Activated CD4-positive, alpha-beta T cell treated with anti-CD3 and anti-CD28 coated beads for 1 hour (primary cell): ENCODE measurements at regions not wholly inside any gene's neighbourhood (a gene's known extent, or its start where the extent isn't known, plus 50 kb on each side); places are given as distances from the start of the nearest gene placed in this dataset.
"Not testable (repeated sequence)": the region's sequence is repeated elsewhere in the genome, so short reads cannot be mapped to it uniquely, and the experiment has no call there.

ENCODE experiments used
- DNase-seq: peaks from one replicate; pipeline ENCODE4 v3.0.0-alpha.2; 2020

GRCh38 chr4:74505355-74505978, 60.5 kb downstream of the AREG start:
- DNase-seq = not testable (repeated sequence)

DNA sequence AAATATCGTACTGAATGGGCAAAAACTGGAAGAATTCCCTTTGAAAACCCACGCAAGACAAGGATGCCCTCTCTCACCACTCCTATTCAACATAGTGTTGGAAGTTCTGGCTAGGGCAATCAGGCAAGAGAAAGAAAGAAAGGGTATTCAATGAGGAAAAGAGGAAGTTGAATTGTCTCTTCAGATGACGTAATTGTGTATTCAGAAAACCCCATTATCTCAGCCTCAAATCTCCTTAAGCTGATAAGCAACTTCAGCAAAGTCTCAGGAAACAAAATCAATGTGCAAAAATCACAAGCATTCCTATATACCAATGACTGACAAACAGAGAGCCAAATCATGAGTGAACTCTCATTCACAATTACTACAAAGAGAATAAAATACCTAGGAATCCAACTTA, 64.4 kb downstream of the AREG start:
- DNase-seq = not testable (repeated sequence)

DNA sequence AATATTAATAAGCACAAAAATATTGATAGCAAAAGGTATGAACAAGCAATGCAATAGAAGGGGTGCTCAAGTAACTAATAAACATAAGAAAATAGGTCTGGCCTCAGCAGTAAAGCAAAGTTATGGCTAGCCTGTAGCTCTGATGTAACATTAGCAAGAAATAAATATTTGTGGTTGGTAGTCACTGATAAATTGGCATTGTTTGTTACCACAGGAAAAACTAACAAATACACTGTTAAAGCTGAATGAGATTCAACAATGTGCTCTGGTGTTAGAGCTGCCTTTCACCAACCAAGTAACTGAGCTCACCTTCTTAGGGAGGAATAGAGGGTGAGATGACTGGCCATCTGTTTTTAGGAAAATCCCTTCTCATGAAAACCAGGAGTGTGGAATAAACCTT, 71.4 kb downstream of the AREG start:
- DNase-seq = no peak

GRCh38 chr4:74517996-74518395, 73.1 kb downstream of the AREG start:
- DNase-seq = no peak

GRCh38 chr4:74522251-74522991, 77.5 kb downstream of the AREG start:
- DNase-seq = no peak

GRCh38 chr4:74523096-74523495, 78.2 kb downstream of the AREG start:
- no peak for DNase-seq

DNA sequence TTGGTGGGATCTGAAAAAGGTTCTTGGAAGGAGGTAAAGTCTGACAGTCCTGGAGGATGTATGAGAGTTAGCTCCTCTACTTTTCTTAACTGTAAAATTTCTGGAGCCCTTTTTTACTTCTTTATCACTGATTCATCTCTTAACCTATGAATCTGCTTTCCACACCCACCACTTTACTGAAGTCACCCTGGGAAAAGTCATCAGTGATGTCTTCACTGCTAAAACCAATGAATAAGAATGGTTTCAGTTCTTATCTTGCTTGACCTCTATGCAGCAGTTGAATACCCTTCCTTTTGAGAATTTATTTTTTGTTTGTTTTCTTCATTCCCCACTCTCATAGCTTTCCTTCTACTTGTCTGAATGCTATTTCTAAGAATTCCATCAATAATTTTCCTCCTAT, 80.0 kb downstream of the AREG start:
- no peak for DNase-seq

GRCh38 chr4:74527049-74527448, 82.1 kb downstream of the AREG start:
- DNase-seq = no peak

GRCh38 chr4:74528178-74528577, 83.2 kb downstream of the AREG start:
- DNase-seq = no peak

GRCh38 chr4:74529284-74530041, 84.5 kb downstream of the AREG start:
- DNase-seq = no peak

GRCh38 chr4:74531963-74532794, 87.2 kb downstream of the AREG start:
- no peak for DNase-seq

DNA sequence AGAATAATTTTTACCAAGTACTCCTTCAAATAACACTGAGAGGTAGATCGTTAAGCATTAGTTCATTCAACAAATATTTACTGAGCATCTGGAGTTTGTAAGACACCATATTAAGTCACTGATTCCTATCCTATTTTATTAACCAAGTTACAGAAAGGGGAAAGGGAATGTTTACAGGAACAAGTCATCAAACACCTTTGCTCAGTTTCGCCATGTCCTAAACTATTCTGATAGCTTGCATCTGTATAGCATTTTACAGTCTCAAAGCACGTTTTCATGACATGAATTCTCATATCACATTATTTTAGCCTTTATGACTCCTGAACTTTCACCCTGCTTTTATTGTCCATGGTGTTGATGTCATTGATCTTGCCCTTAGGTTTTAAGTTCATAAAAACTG, 89.2 kb downstream of the AREG start:
- no peak for DNase-seq

DNA sequence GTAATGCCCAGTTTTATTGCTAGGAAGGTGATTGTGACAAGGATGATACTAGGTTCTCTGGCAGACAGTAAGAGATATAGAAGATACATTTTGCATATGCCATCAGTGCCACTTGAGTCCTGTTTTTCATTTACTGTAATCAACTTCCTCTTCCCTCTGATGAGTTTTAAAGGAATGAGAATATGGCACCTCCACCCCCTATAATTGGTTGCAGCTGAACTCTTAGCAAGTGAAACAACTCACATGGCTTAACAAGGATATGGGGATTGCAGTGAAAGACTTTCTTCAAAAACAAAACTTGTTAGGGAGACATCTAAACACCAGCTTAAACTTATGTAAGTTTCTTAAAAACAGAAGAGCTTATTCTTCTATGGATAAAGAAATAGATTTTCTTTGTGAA, 90.0 kb downstream of the AREG start:
- DNase-seq = no peak

- no peak for DNase-seq
Measured at GRCh38 chr4:74535512-74535911, 90.6 kb downstream of the AREG start.

- DNase-seq = no peak
Measured at GRCh38 chr4:74536557-74536956, 91.6 kb downstream of the AREG start.

GRCh38 chr4:74537459-74537858, 92.5 kb downstream of the AREG start:
- no peak for DNase-seq

DNA sequence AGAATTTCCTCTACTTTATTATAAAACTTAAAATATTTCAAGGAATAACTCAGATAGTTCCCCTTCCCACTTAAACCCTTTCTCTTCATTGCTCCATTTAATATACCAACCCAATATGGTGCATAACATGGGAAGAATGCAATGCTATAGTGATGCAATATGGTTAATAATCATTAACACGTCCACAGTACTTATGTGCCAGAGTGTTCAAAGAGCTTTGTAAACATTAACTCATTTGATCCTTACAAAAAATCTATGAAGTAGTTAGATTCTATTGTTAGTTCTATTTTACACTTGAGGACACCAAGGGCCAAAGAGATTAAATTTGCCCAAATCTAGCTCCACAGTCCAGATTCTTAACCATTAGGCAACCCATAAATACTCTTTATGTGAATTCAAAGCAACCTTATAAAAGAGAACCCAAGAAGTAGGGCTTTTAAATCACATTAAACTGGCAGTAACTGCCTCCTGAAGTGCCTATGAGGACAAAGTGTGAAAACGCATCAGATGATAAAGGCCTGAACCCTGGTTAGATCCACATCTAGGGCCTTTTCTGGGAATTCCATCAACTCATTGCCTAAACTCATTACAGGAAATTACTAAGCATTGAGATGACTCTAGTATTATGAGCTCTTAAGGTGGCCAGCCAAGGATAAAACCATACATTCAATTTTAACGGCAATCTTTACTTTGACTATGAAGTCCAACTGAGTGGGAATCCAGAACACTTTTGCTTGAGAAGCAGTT, 94.3 kb downstream of the AREG start:
- DNase-seq = no peak

DNA sequence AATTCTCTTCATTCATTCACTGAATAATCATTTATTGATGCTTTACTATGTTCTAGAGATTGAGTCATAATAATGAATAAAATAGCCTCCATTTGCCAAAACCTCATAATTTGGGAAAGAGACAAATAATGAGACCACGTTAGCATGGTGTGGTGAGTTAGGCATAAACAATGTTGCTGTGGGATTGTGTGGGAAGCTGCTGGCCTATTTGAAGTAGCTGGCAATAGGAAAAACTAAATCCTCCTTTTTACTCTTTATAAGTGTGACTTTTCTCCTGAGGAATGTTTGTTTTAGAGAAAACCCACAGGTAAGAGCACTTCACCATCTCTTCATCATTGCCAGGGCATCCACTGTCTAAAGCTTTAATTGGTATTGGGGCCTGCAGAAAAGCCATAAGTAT, 95.3 kb downstream of the AREG start:
- DNase-seq = no peak

- no peak for DNase-seq
Measured at GRCh38 chr4:74541667-74542066, 96.7 kb downstream of the AREG start.

DNA sequence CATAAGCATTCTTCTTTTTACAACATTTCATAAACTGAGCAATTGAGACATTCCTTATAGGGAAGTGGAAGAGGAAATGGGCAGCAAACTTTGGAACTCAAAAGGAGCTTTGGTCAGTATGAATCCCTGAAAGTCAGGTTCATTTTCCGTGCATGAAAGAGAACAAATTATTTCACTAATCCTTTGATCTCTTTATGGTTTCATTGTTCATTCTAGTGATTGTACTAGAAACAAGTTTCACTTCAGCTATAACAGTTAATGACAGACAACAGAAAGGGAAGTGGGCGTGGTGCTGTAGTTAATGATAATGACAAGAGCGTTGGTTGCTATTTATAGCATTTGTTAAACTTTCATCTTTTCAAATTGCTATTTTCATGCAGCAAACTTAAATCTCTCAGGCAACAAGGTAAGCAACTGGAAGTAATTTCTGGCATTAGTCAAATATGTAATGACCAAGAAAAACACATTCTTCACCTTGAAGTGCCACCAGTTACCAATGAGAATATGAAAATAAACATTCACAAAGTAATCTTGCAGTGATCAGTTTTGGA, 98.4 kb downstream of the AREG start:
- no peak for DNase-seq

DNA sequence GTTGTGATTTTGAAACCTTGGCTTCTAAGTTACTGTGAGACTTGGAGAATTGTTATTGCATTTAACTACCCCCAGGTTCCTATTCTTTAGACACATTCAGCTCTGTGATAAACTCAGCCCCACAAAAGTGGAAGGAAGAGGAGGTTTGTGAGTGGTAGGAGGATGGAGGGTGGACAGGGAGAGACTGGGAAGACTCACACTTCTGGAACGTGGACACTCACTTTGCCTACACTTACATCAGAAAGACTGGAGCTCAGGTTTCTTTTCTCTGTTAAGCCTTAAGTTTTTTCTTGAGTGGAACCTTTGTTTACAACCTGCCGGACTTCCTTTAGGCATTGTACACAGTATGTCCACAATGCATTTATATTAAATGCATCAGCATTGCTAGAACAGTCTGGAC, 99.0 kb downstream of the AREG start:
- no peak for DNase-seq
